CD8-positive, alpha-beta memory T cell (primary cell): ENCODE measurements at regions not wholly inside any gene's neighbourhood (a gene's known extent, or its start where the extent isn't known, plus 50 kb on each side); places are given as distances from the start of the nearest gene placed in this dataset.

Source experiments
- CTCF ChIA-PET: fragments of 350-600 bp; sonication (Branson Sonifier 250); formaldehyde crosslinking; loops from one replicate; lab custom pipeline; 2021; ENCODE audit warnings: antibody characterized with exemption; lab: Charles Lee
- POLR2A ChIA-PET: fragments of 350-600 bp; sonication (Branson Sonifier 250); formaldehyde crosslinking; loops from one replicate; lab custom pipeline; 2021; ENCODE audit warnings: antibody characterized with exemption; lab: Charles Lee
- DNase-seq, 5 donors: peaks; one replicate each; pipeline versions ENCODE4 v3.0.0 to v3.0.0-alpha.2; 2020 to 2022; ENCODE audit warnings: mixed read lengths in 1 of 5
- H3K27ac ChIP-seq: one replicate; pipeline ENCODE4 v1.7.0; 2013; ENCODE audit warnings: low read depth, mild to moderate bottlenecking, low read length, moderate library complexity
- H3K27me3 ChIP-seq: 2 replicates; pipeline ENCODE4 v1.7.0; 2013; ENCODE audit warnings: low read length, mild to moderate bottlenecking; ENCODE audit not compliant: insufficient read depth, poor library complexity, severe bottlenecking
- H3K36me3 ChIP-seq: 2 replicates; pipeline ENCODE4 v1.7.0; 2013; ENCODE audit warnings: mild to moderate bottlenecking, low read length, moderate library complexity; ENCODE audit not compliant: insufficient read depth
- H3K4me1 ChIP-seq: 2 replicates; pipeline ENCODE4 v1.7.0; 2013; ENCODE audit warnings: mild to moderate bottlenecking, low read length, moderate library complexity; ENCODE audit not compliant: insufficient read depth
- H3K4me3 ChIP-seq: 2 replicates; pipeline ENCODE4 v1.7.0; 2013; ENCODE audit warnings: mild to moderate bottlenecking, low read length
- H3K9me3 ChIP-seq: 2 replicates; pipeline ENCODE4 v1.7.0; 2013; ENCODE audit warnings: mild to moderate bottlenecking, low read length
- H3K27ac Mint-ChIP-seq, 8 donors: one replicate each; pipeline ENCODE4 v1.8.0; 2020 to 2021; ENCODE audit warnings: mixed read lengths in 8 of 8, mild to moderate bottlenecking in 6 of 8, inconsistent platforms in 3 of 8, moderate library complexity in 3 of 8
- H3K27me3 Mint-ChIP-seq, 2 donors: one replicate each; pipeline ENCODE4 v1.8.0; 2020 to 2021; ENCODE audit warnings: mixed read lengths in 2 of 2, mild to moderate bottlenecking in 1 of 2, moderate library complexity in 1 of 2
- H3K36me3 Mint-ChIP-seq, 3 donors: one replicate each; pipeline ENCODE4 v1.8.0; 2020 to 2021; ENCODE audit warnings: mixed read lengths in 3 of 3, inconsistent platforms in 1 of 3, mild to moderate bottlenecking in 1 of 3
- H3K4me1 Mint-ChIP-seq, 3 donors: one replicate each; pipeline ENCODE4 v1.8.0; 2020 to 2021; ENCODE audit warnings: mixed read lengths in 3 of 3, inconsistent platforms in 1 of 3, mild to moderate bottlenecking in 1 of 3
- H3K4me3 Mint-ChIP-seq, 7 donors: one replicate each; pipeline ENCODE4 v1.8.0; 2020 to 2021; ENCODE audit warnings: mixed read lengths in 7 of 7, mild to moderate bottlenecking in 6 of 7, moderate library complexity in 4 of 7, inconsistent platforms in 2 of 7
- H3K9me3 Mint-ChIP-seq, 5 donors: one replicate each; pipeline ENCODE4 v1.8.0; 2020 to 2022; ENCODE audit warnings: mixed read lengths in 5 of 5, mild to moderate bottlenecking in 3 of 5, moderate library complexity in 2 of 5, inconsistent platforms in 1 of 5

DNA sequence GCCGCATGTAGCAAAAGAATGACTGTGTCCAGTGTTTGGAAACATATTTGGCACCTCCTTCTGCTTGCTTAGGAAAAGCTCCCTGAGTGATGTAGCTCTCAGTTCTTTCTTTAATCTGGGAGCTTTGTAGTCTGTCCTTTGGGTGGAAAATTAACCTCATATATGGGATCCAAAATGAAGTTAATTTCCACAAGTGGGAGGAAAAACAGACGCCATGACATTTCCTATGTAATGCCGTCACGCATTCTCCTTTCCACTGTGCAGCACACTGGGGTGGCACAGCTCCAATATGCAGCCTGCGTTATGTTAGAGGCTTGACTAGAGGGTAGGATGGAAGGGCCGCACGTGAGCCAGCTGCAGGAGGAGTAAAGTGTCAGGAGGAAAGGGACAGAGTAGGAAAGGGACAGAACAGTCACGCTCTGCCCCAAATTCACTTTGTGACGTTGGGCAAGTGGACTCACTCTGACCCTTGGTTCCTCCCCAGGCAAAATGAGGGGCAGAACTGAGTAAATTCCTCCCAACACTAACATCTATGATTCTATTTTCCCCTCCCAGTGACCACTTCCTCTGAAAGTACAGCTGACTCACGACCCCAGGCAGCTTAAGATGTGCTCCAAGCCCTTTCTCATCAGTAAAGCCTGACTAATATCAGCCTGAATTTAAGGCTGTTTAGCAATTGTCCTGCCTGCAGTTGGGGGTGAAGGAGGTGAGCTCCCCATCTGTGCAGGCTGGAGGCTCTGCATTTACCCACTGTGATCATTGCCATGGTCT is 176.5 kb upstream of the PFN2 start:
- no peaks in the 10 kb centered on the region for H3K4me1 ChIP-seq
- DNase-seq: no peak
- H3K9me3 Mint-ChIP-seq: peaks cover 0 to 4% (median 0%) of the 10 kb centered on the region in 5 donors
- no peaks in the 10 kb centered on the region for H3K36me3 ChIP-seq
- H3K27ac ChIP-seq: no peak overlapping the region
- no peak overlapping the region for H3K4me3 Mint-ChIP-seq
- no peak overlapping the region for H3K27ac Mint-ChIP-seq
- H3K4me3 ChIP-seq: no peak overlapping the region
- no peaks in the 10 kb centered on the region for H3K9me3 ChIP-seq
- peaks cover 5 to 36% of the 10 kb centered on the region in 2 donors for H3K27me3 Mint-ChIP-seq
- CTCF ChIA-PET: no interaction called here
- H3K27me3 ChIP-seq: no peaks in the 10 kb centered on the region
- POLR2A ChIA-PET: no interaction called here
- H3K36me3 Mint-ChIP-seq: no peaks in the 10 kb centered on the region
- H3K4me1 Mint-ChIP-seq: no peaks in the 10 kb centered on the region

DNA sequence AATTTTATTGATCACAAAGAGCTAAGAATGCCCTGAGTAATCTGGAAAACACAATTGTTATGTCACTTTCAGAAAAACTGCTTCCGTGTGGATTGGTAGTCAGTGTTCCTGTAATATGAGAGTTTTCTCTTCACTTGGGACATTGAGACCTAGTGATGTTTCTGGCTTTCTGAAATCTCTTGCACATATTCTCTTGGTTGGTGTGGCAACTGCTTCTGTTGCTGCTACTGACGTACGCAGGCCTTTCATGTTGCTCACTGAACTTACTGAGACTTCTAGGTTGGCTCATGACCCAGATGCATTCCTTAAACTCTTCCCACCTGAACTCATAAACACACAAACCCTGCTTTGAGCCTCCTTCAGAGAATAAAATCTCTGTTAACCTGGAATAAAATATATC is 175.0 kb upstream of the PFN2 start:
- no peak for DNase-seq
- Histone ChIP-seq H3K36me3 (no peaks in the 10 kb centered on the region), H3K27me3 (no peaks in the 10 kb centered on the region), H3K4me1 (no peaks in the 10 kb centered on the region), H3K4me3 (no peak overlapping the region), H3K27ac (no peak overlapping the region), H3K9me3 (no peaks in the 10 kb centered on the region)
- Mint-ChIP-seq H3K36me3 (no peaks in the 10 kb centered on the region), H3K4me3 (no peak overlapping the region), H3K27ac (no peak overlapping the region), H3K4me1 (no peaks in the 10 kb centered on the region), H3K27me3 (peaks cover 0 to 33% of the 10 kb centered on the region in 2 donors), H3K9me3 (no peaks in the 10 kb centered on the region)
- CTCF ChIA-PET: no interaction called here
- POLR2A ChIA-PET: no interaction called here

DNA sequence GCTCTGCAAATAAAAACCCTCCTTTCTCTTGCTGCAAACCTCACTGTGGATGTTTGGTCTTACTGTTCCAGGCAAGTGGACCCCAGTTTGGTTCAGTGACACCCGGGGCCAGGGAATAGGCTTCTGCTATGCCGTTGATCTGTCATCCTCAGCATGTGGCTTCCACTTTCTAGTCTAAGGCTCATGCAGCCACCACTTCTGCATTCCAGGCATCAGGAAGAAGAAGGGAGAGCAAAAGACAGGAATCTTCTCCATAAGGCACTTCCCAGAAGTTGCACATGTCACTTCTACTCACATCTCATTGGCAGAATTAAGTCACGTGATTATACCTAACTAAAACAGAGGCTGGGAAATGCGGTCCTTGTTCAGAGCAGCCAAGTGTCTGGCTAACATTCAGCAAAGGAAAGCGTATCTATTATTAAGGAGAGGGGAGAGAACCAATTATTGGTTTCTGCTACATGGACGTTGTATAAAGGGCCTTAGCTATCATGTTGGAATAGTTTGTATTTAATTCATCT is 173.6 kb upstream of the PFN2 start:
- H3K4me3 Mint-ChIP-seq: no peak overlapping the region
- no peaks in the 10 kb centered on the region for H3K9me3 Mint-ChIP-seq
- H3K27ac ChIP-seq: no peak overlapping the region
- POLR2A ChIA-PET: no interaction called here
- H3K36me3 Mint-ChIP-seq: no peaks in the 10 kb centered on the region
- no peak overlapping the region for H3K4me3 ChIP-seq
- no peaks in the 10 kb centered on the region for H3K9me3 ChIP-seq
- peak overlapping the region in 1 of 8 donors; percentile 17 for H3K27ac Mint-ChIP-seq
- H3K27me3 Mint-ChIP-seq: peaks cover 0 to 24% of the 10 kb centered on the region in 2 donors
- no peak for DNase-seq
- H3K27me3 ChIP-seq: no peaks in the 10 kb centered on the region
- no peaks in the 10 kb centered on the region for H3K4me1 Mint-ChIP-seq
- CTCF ChIA-PET: no interaction called here
- H3K36me3 ChIP-seq: no peaks in the 10 kb centered on the region
- no peaks in the 10 kb centered on the region for H3K4me1 ChIP-seq

DNA sequence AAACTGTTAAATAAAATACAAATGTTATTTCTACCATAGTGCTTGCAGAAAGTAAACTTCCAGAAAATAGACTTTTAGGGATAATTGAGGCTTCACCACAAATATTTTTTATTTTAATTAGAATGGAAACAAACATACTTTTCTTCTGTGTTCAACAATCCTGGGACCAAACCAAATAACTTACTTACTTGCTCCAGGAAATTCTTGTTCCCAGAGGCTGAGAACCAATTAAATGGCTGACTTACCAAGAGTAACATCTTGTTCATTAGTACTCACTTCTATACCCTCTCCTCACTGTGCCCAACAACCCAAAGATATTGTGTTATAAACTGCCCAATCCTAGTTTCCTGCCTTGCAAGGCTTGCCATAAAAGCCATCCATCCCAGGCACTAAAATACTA is 172.2 kb upstream of the PFN2 start:
- no peak overlapping the region for H3K27ac ChIP-seq
- CTCF ChIA-PET: no interaction called here
- POLR2A ChIA-PET: no interaction called here

DNA sequence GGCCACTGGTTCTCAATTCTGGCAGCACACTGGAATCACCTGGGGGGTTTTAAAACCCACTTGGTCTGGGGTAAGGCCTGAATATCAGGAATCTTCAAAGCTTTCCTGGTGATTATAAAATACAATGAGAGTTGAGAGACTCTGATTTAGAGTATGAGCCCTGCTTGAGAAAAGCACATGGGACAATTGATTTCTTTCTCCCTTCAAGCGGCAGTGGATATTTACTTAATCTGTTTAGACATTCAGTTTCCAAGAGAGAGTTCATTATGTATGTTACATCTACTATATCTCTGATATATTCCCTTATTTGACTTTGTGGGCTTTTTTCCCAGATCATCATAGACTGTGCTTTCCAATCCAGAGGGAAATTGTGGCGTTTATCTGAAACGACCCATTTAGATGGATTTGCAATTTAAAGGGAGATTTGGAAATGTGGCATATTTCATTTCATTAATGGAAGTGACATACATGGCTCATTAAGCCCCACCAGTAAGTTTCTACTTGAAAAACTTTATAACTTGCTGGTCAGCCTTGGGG is 171.2 kb upstream of the PFN2 start:
- ChIA-PET POLR2A (no interaction called here), CTCF (no interaction called here)
- Histone ChIP-seq H3K27ac (no peak overlapping the region), H3K4me1 (no peaks in the 10 kb centered on the region), H3K27me3 (no peaks in the 10 kb centered on the region), H3K36me3 (no peaks in the 10 kb centered on the region), H3K9me3 (no peaks in the 10 kb centered on the region), H3K4me3 (no peak overlapping the region)
- Mint-ChIP-seq H3K36me3 (no peaks in the 10 kb centered on the region), H3K27me3 (peaks cover 0 to 16% of the 10 kb centered on the region in 2 donors), H3K27ac (no peak overlapping the region), H3K9me3 (no peaks in the 10 kb centered on the region), H3K4me3 (no peak overlapping the region), H3K4me1 (no peaks in the 10 kb centered on the region)
- DNase-seq: no peak

More for the DNA sequence above, 172.2 kb upstream of the PFN2 start:
- DNase-seq: no peak
- Mint-ChIP-seq H3K9me3 (no peaks in the 10 kb centered on the region), H3K4me3 (no peak overlapping the region), H3K36me3 (no peaks in the 10 kb centered on the region), H3K27me3 (peaks cover 0 to 16% of the 10 kb centered on the region in 2 donors), H3K4me1 (no peaks in the 10 kb centered on the region), H3K27ac (no peak overlapping the region)
- no peaks in the 10 kb centered on the region for H3K36me3 ChIP-seq
- H3K9me3 ChIP-seq: no peaks in the 10 kb centered on the region
- no peaks in the 10 kb centered on the region for H3K27me3 ChIP-seq
- no peaks in the 10 kb centered on the region for H3K4me1 ChIP-seq
- H3K4me3 ChIP-seq: no peak overlapping the region

DNA sequence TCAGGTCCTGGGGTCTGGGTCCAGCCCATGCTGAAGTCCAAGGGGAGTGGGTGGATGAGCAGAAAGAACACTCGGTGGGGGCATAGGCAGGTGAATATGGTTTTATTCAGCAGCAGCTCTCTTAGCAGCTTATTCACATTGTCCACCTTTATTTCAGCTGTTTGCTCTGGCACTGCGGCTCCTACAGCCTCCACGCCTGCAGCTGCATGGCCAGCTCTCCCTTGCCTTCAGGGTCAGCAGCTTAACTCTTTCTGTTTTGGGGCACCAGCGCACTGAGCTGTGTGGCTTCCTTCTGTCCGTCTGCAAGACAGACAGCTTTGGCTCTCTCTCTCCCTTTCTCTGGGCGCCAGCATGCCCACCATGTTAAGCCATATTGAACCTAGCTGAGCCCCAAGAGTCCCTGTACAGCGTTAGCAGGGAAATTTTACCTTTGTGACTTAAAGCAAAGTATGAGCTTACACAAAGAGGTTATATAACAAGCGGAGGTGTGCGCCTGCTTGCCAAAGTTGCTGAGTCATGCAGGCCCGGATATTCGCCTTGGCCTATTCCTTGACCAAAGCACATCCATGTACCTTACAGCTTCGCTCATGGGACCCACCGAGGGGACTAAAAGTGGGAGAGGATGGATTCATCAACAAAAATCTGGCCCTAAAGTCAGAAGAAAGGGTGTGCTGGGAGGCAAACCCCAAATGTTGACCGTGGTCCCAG is 170.1 kb upstream of the PFN2 start:
- no peaks in the 10 kb centered on the region for H3K9me3 ChIP-seq
- no peaks in the 10 kb centered on the region for H3K36me3 ChIP-seq
- Mint-ChIP-seq H3K4me3 (no peak overlapping the region), H3K36me3 (no peaks in the 10 kb centered on the region), H3K27me3 (peaks cover 0 to 17% of the 10 kb centered on the region in 2 donors), H3K4me1 (no peaks in the 10 kb centered on the region), H3K27ac (no peak overlapping the region), H3K9me3 (no peaks in the 10 kb centered on the region)
- H3K4me1 ChIP-seq: no peaks in the 10 kb centered on the region
- no peak overlapping the region for H3K27ac ChIP-seq
- ChIA-PET CTCF (no interaction called here), POLR2A (no interaction called here)
- no peak overlapping the region for H3K4me3 ChIP-seq
- no peak for DNase-seq
- no peaks in the 10 kb centered on the region for H3K27me3 ChIP-seq

DNA sequence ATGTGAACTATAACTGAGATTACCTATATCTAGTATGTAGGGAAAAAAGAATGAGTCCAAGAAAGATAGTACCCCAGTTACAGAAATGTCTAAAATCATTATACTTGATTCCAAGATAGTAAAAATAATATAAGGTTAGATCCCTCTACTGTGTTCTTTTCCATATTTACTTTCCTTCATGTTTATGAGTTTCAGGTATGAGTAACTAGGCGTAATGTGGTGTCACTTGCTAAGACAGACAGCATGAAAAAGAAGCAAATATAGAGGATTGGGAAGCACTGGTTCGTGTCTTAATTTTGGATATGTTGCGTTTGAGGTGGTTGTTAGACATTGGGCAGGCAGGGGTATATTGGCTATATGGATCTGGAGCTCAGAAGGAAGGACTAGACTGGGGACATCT is 168.1 kb upstream of the PFN2 start:
- CTCF ChIA-PET: no interaction called here

DNA sequence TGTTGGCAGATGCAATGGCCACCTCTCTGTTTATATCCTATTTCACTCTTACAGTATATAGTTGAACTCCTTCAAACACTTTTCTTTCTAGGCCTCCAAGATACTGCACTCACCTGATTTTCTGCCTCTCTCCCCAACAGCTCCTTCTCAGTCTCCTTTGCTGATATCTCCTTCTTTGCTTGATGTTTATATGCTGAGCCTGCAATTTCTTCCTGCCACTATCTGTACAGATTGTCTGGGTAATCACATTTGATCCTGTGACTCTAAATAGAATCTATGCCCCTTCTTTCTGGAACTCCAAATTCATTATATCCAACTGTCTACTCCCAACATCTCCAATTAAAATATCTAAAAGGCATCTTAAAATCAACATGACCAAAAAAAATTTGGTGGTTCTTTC is 165.5 kb upstream of the PFN2 start:
- ChIA-PET CTCF (no interaction called here), POLR2A (no interaction called here)
- H3K4me3 ChIP-seq: no peak overlapping the region
- Mint-ChIP-seq H3K4me1 (no peaks in the 10 kb centered on the region), H3K27ac (no peak overlapping the region), H3K9me3 (no peaks in the 10 kb centered on the region), H3K4me3 (no peak overlapping the region), H3K36me3 (no peaks in the 10 kb centered on the region), H3K27me3 (peaks cover 0 to 28% of the 10 kb centered on the region in 2 donors)
- no peak for DNase-seq
- H3K27me3 ChIP-seq: no peaks in the 10 kb centered on the region
- no peak overlapping the region for H3K27ac ChIP-seq
- H3K9me3 ChIP-seq: no peaks in the 10 kb centered on the region
- H3K36me3 ChIP-seq: no peaks in the 10 kb centered on the region
- no peaks in the 10 kb centered on the region for H3K4me1 ChIP-seq

More for the DNA sequence above, 168.1 kb upstream of the PFN2 start:
- no peaks in the 10 kb centered on the region for H3K27me3 ChIP-seq
- H3K4me1 Mint-ChIP-seq: no peaks in the 10 kb centered on the region
- no peak overlapping the region for H3K27ac Mint-ChIP-seq
- no peaks in the 10 kb centered on the region for H3K36me3 Mint-ChIP-seq
- POLR2A ChIA-PET: no interaction called here
- no peaks in the 10 kb centered on the region for H3K9me3 ChIP-seq
- no peak overlapping the region for H3K27ac ChIP-seq
- H3K4me3 Mint-ChIP-seq: no peak overlapping the region
- no peaks in the 10 kb centered on the region for H3K4me1 ChIP-seq
- H3K27me3 Mint-ChIP-seq: peaks cover 0 to 18% of the 10 kb centered on the region in 2 donors
- DNase-seq: no peak
- H3K36me3 ChIP-seq: no peaks in the 10 kb centered on the region
- no peaks in the 10 kb centered on the region for H3K9me3 Mint-ChIP-seq
- no peak overlapping the region for H3K4me3 ChIP-seq
